ENCODE measurements at regions not wholly inside any gene's neighbourhood (a gene's known extent, or its start where the extent isn't known, plus 50 kb on each side); places are given as distances from the start of the nearest gene placed in this dataset.

- TF ChIP-seq CTCF (IDR thresholded peaks at IDR 0.05; ENCODE audit: low read depth, low read length): no peak
- no peak overlapping the region for H3K4me3 ChIP-seq (ENCODE audit: low read depth, low read length)
- in situ Hi-C loops (cut with HindIII; ENCODE audit: low sequenced_read_pairs): no loop called here
- no peak for DNase-seq (ENCODE audit: low read depth, low spot score)
Measured at GRCh38 chr15:62788224-62788623, 254.3 kb upstream of the TPM1 start.

GRCh38 chr15:62790546-62790945, 252.0 kb upstream of the TPM1 start:
- no peak for TF ChIP-seq CTCF (IDR thresholded peaks at IDR 0.05; ENCODE audit: low read depth, low read length)
- in situ Hi-C loops (cut with HindIII; ENCODE audit: low sequenced_read_pairs): no loop called here
- no peak for DNase-seq (ENCODE audit: low read depth, low spot score)
- H3K4me3 ChIP-seq (ENCODE audit: low read depth, low read length): no peak overlapping the region

- in situ Hi-C loops (cut with HindIII; ENCODE audit: low sequenced_read_pairs): no loop called here
- H3K4me3 ChIP-seq (ENCODE audit: low read depth, low read length): no peak overlapping the region
- DNase-seq (ENCODE audit: low read depth, low spot score): no peak
- no peak for TF ChIP-seq CTCF (IDR thresholded peaks at IDR 0.05; ENCODE audit: low read depth, low read length)
Measured at GRCh38 chr15:62791694-62792093, 250.9 kb upstream of the TPM1 start.

GRCh38 chr15:62792986-62793751, 249.4 kb upstream of the TPM1 start:
- DNase-seq (ENCODE audit: low read depth, low spot score): no peak
- in situ Hi-C loops (cut with HindIII; ENCODE audit: low sequenced_read_pairs): no loop called here
- TF ChIP-seq CTCF (IDR thresholded peaks at IDR 0.05; ENCODE audit: low read depth, low read length): no peak
- H3K4me3 ChIP-seq (ENCODE audit: low read depth, low read length): no peak overlapping the region

- in situ Hi-C loops (cut with HindIII; ENCODE audit: low sequenced_read_pairs): no loop called here
- no peak overlapping the region for H3K4me3 ChIP-seq (ENCODE audit: low read depth, low read length)
- no peak for DNase-seq (ENCODE audit: low read depth, low spot score)
- TF ChIP-seq CTCF (IDR thresholded peaks at IDR 0.05; ENCODE audit: low read depth, low read length): no peak
Measured at GRCh38 chr15:62793752-62794144, 248.8 kb upstream of the TPM1 start.

- H3K4me3 ChIP-seq (ENCODE audit: low read depth, low read length): no peak overlapping the region
- in situ Hi-C loops (cut with HindIII; ENCODE audit: low sequenced_read_pairs): no loop called here
- no peak for DNase-seq (ENCODE audit: low read depth, low spot score)
- no peak for TF ChIP-seq CTCF (IDR thresholded peaks at IDR 0.05; ENCODE audit: low read depth, low read length)
Measured at GRCh38 chr15:62795171-62795570, 247.4 kb upstream of the TPM1 start.

Data from astrocyte of the spinal cord (primary cell).